T-cell (primary cell): ENCODE measurements at regions not wholly inside any gene's neighbourhood (a gene's known extent, or its start where the extent isn't known, plus 50 kb on each side); places are given as distances from the start of the nearest gene placed in this dataset.

Source experiments
- ATAC-seq, 4 experiments: fragments of 200-7000 bp in 3 of 4; fragments of 150-1000 bp in 1 of 4; cut with Tn5 transposase; replicated peaks in 1 of 4; 1 replicate in 3 of 4; 2 replicates in 1 of 4; pipeline ENCODE4 v1.10.0; 2021; ENCODE audit warnings: moderate library complexity in 3 of 4, mild to moderate bottlenecking in 2 of 4, moderate number of reproducible peaks in 1 of 4
- CTCF ChIA-PET, 2 donors: fragments of 300-600 bp; sonication (Branson Sonifier 250); formaldehyde crosslinking; loops; one replicate each; lab custom pipeline; 2022; ENCODE audit warnings: antibody characterized with exemption in 2 of 2; lab: Charles Lee
- POLR2A ChIA-PET, 2 donors: fragments of 300-600 bp; sonication (Branson Sonifier 250); formaldehyde crosslinking; loops; one replicate each; lab custom pipeline; 2022; ENCODE audit warnings: antibody characterized with exemption in 2 of 2; lab: Charles Lee
- DNase-seq, 35 experiments: peaks; one replicate each; pipeline versions ENCODE4 v3.0.0 to v3.0.0-alpha.2; 2013 to 2023
- H3K27ac ChIP-seq: one replicate; pipeline ENCODE4 v1.5.1; 2013; ENCODE audit warnings: low read length
- H3K27me3 ChIP-seq, 2 experiments: replicated peaks in 1 of 2; 1 replicate in 1 of 2; 2 replicates in 1 of 2; pipeline versions ENCODE4 v1.6.1 to v1.7.0; 2013; ENCODE audit warnings: low read length in 1 of 2, mixed read lengths in 1 of 2; ENCODE audit not compliant: control insufficient read depth in 2 of 2, insufficient read depth in 2 of 2; ENCODE audit errors: extremely low read depth in 1 of 2
- H3K36me3 ChIP-seq, 2 donors: 1 replicate in 1 of 2; 2 replicates in 1 of 2; pipeline versions ENCODE4 v1.6.1 to v1.7.0; 2013; ENCODE audit warnings: low read length in 1 of 2; ENCODE audit not compliant: control insufficient read depth in 2 of 2, insufficient read depth in 1 of 2; ENCODE audit errors: extremely low read depth in 1 of 2
- H3K4me1 ChIP-seq, 2 experiments: 1 replicate in 1 of 2; 2 replicates in 1 of 2; pipeline versions ENCODE4 v1.6.1 to v1.7.0; 2013; ENCODE audit warnings: low read length in 2 of 2, mixed read lengths in 1 of 2; ENCODE audit not compliant: insufficient read depth in 2 of 2, control insufficient read depth in 1 of 2; ENCODE audit errors: extremely low read depth in 1 of 2
- H3K4me3 ChIP-seq, 2 donors: 1 replicate in 1 of 2; 2 replicates in 1 of 2; pipeline versions ENCODE4 v1.5.1 to v1.7.0; 2013; ENCODE audit warnings: mild to moderate bottlenecking in 2 of 2, low read length in 1 of 2, moderate library complexity in 1 of 2; ENCODE audit not compliant: control insufficient read depth in 1 of 2; ENCODE audit errors: extremely low read depth in 1 of 2
- H3K9me3 ChIP-seq: 2 replicates; pipeline ENCODE4 v1.7.0; 2013
- H3K27ac Mint-ChIP-seq, 2 donors: one replicate each; pipeline ENCODE4 v1.8.0; 2020 to 2021; ENCODE audit warnings: mild to moderate bottlenecking in 2 of 2, mixed read lengths in 2 of 2
- H3K27me3 Mint-ChIP-seq, 2 donors: one replicate each; pipeline ENCODE4 v1.8.0; 2021 to 2022; ENCODE audit warnings: mixed read lengths in 2 of 2
- H3K36me3 Mint-ChIP-seq: one replicate; pipeline ENCODE4 v1.8.0; 2021; ENCODE audit warnings: mixed read lengths
- H3K4me1 Mint-ChIP-seq, 3 donors: one replicate each; pipeline ENCODE4 v1.8.0; 2020 to 2022; ENCODE audit warnings: mixed read lengths in 3 of 3, mild to moderate bottlenecking in 1 of 3
- H3K4me3 Mint-ChIP-seq, 3 donors: one replicate each; pipeline ENCODE4 v1.8.0; 2020 to 2022; ENCODE audit warnings: mild to moderate bottlenecking in 3 of 3, mixed read lengths in 3 of 3, moderate library complexity in 3 of 3
- H3K9me3 Mint-ChIP-seq, 3 donors: one replicate each; pipeline ENCODE4 v1.8.0; 2020 to 2022; ENCODE audit warnings: mixed read lengths in 3 of 3
- WGBS: methylation state at CpG from one replicate; pipeline ENCODE4 v1.1.5; 2013; ENCODE audit warnings: missing lambda C conversion rate; ENCODE audit not compliant: insufficient coverage; 5-methylcytosine and 5-hydroxymethylcytosine counted together

DNA sequence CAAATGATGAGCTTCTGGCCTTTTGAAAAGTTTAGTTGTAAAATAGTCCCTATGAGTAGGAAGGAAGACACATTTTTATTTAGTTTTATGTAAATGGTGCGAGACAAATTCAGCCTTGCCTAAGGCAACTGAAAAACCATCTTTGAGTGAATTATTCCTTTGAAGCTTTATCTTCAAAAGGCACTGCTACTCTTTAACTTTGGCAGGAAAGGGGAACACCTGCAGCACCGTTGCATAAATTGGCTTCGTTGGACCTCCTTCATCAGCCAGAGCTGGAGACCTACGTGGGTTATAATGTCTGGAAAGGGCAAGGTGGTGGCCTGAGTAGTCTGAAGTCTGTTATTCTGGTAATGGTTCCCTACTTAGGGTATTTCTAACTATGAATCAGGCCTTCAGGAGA is 373.5 kb downstream of the KCNJ2 start:
- Histone ChIP-seq H3K27ac (no peak overlapping the region), H3K4me3 (no peak overlapping the region), H3K36me3 (no peaks in the 10 kb centered on the region), H3K9me3 (no peaks in the 10 kb centered on the region), H3K27me3 (no peaks in the 10 kb centered on the region), H3K4me1 (no peaks in the 10 kb centered on the region)
- H3K4me3 Mint-ChIP-seq, result no peak overlapping the region
- no peaks in the 10 kb centered on the region for H3K4me1 Mint-ChIP-seq
- H3K27me3 Mint-ChIP-seq, result no peaks in the 10 kb centered on the region
- ChIA-PET POLR2A (no interaction called here), CTCF (no interaction called here)
- DNase-seq (no peak), ATAC-seq (no peak)
- H3K36me3 Mint-ChIP-seq, result no peaks in the 10 kb centered on the region
- H3K27ac Mint-ChIP-seq, result no peak overlapping the region
- H3K9me3 Mint-ChIP-seq, result peaks cover 0 to 4% (median 0%) of the 10 kb centered on the region in 3 donors
- WGBS, result 27% methylated on average over 3 of the region's 4 CpGs

DNA sequence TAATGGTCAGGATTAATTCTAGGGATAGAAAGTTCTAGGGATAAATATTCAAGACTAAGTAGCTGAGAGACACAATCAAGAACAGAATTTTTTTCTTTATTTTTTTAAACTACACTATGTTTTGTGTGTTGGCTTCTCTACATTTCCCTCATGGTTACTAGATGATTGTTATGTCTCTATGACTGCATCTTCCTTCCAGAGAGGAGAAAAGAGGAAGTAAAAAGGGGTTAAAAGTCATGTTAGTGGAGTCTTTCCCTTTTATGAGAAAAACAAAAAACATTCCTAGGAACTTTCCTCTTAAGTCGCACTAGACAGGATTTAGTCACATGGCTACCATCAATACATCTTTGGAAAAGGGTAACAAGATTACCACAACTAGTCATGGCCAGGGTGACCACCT is 375.0 kb downstream of the KCNJ2 start:
- ChIA-PET CTCF (no interaction called here), POLR2A (no interaction called here)
- no CpG with 5 or more reads among the region's 1 CpG for WGBS
- ATAC-seq (no peak), DNase-seq (no peak)
- Mint-ChIP-seq H3K36me3 (no peaks in the 10 kb centered on the region), H3K9me3 (peaks cover 0 to 4% (median 0%) of the 10 kb centered on the region in 3 donors), H3K27me3 (no peaks in the 10 kb centered on the region), H3K27ac (no peak overlapping the region), H3K4me1 (no peaks in the 10 kb centered on the region), H3K4me3 (no peak overlapping the region)
- H3K36me3 ChIP-seq, result no peaks in the 10 kb centered on the region
- H3K27me3 ChIP-seq, result no peaks in the 10 kb centered on the region
- no peaks in the 10 kb centered on the region for H3K9me3 ChIP-seq
- no peaks in the 10 kb centered on the region for H3K4me1 ChIP-seq
- H3K4me3 ChIP-seq, result no peak overlapping the region
- H3K27ac ChIP-seq, result no peak overlapping the region

DNA sequence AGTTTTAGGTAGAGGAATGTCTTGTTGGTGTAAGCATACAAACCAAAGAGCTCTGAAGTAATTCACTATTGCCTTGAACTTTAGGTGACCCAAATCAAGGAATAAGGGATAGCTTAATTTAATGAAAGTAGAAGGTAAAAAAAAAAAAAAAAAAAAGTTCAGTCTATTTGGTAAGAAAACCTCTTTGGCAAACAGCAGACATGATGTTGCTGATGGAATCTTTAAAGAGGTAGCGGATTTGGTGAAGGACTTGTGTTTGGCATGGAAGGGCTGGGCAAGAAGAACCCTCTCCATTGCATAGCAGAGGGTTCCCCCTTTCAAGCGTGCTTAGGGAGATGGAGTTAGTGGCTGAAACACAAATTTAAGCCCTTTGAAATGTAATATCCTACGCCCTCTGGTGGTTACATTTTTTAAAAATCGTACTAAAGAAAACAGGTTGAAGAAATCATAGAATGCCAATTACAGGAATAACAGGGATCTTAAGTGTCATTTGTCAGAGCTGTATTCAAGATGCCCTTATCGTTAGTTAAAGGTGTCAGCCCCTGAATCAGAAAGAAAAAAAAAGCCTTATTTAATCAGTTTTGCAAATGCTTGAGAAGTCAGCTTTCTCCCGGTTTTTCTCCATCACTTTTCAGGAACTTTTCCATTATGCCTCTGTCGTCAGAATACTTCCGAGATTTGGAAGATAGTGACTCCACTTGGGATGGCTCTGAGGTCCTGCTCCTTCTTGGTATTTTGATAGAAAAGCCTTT is 383.1 kb downstream of the KCNJ2 start:
- POLR2A ChIA-PET, result no interaction called here
- 83% methylated on average over 1 of the region's 8 CpGs for WGBS
- ATAC-seq, result no peak

GRCh38 chr17:70552982-70553334 is 383.6 kb downstream of the KCNJ2 start:
- Mint-ChIP-seq H3K27ac (no peak overlapping the region), H3K36me3 (no peaks in the 10 kb centered on the region), H3K27me3 (peaks cover 0 to 3% of the 10 kb centered on the region in 2 donors), H3K9me3 (no peaks in the 10 kb centered on the region), H3K4me1 (no peaks in the 10 kb centered on the region), H3K4me3 (no peak overlapping the region)
- no peaks in the 10 kb centered on the region for H3K4me1 ChIP-seq
- H3K36me3 ChIP-seq, result no peaks in the 10 kb centered on the region
- H3K27ac ChIP-seq, result no peak overlapping the region
- no peaks in the 10 kb centered on the region for H3K9me3 ChIP-seq
- no peaks in the 10 kb centered on the region for H3K27me3 ChIP-seq
- no peak overlapping the region for H3K4me3 ChIP-seq
- no peak for ATAC-seq
- ChIA-PET POLR2A (no interaction called here), CTCF (interaction anchor here in 1 of 2 donors (0.6 kb wide), 1 partner anchor 449 kb away, joined by 5 read pairs; no protein-coding TSS in a partner anchor)
- DNase-seq, result no peak

More for the DNA sequence above, 383.1 kb downstream of the KCNJ2 start:
- Mint-ChIP-seq H3K27ac (no peak overlapping the region), H3K36me3 (no peaks in the 10 kb centered on the region), H3K4me3 (no peak overlapping the region), H3K4me1 (no peaks in the 10 kb centered on the region), H3K9me3 (no peaks in the 10 kb centered on the region), H3K27me3 (peaks cover 0 to 1% of the 10 kb centered on the region in 2 donors)
- peak in 1 of 35 experiments; percentile 14 for DNase-seq
- H3K36me3 ChIP-seq, result no peaks in the 10 kb centered on the region
- no peaks in the 10 kb centered on the region for H3K9me3 ChIP-seq
- no peaks in the 10 kb centered on the region for H3K27me3 ChIP-seq
- H3K4me3 ChIP-seq, result no peak overlapping the region
- no peaks in the 10 kb centered on the region for H3K4me1 ChIP-seq
- CTCF ChIA-PET, result interaction anchor here (0.5 to 0.9 kb wide), 6 partner anchors 9 to 1196 kb away, joined by 3 to 6 read pairs (median 4); no protein-coding TSS in a partner anchor
- H3K27ac ChIP-seq, result no peak overlapping the region

GRCh38 chr17:70555723-70556122 is 386.4 kb downstream of the KCNJ2 start:
- DNase-seq (no peak), ATAC-seq (no peak)
- Mint-ChIP-seq H3K36me3 (no peaks in the 10 kb centered on the region), H3K9me3 (no peaks in the 10 kb centered on the region), H3K27me3 (peaks cover 0 to 5% of the 10 kb centered on the region in 2 donors), H3K4me1 (no peaks in the 10 kb centered on the region), H3K4me3 (no peak overlapping the region), H3K27ac (no peak overlapping the region)
- Histone ChIP-seq H3K27me3 (no peaks in the 10 kb centered on the region), H3K27ac (no peak overlapping the region), H3K4me3 (no peak overlapping the region), H3K9me3 (no peaks in the 10 kb centered on the region), H3K4me1 (no peaks in the 10 kb centered on the region), H3K36me3 (no peaks in the 10 kb centered on the region)
- ChIA-PET POLR2A (no interaction called here), CTCF (interaction anchor here in 1 of 2 donors (0.7 kb wide), 1 partner anchor 29 kb away, joined by 3 read pairs; no protein-coding TSS in a partner anchor)

DNA sequence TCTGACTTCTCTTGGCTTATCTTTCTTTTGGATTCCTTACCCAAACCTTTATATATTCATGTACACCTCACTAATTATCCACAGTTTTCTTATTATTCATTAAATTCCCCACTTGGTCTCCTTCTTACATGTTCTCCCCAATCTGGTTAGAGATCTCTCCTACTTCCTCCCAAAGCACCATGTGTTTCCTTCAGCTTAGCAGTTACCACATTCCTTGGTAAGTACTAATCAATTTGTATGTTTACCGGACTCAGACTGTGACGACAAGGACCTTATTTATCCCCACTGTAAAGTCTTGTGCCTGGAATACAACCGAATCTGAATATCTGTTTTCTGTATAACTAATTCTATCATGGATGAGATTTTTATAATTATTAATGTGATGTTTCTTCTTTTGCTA is 389.5 kb downstream of the KCNJ2 start:
- H3K4me1 ChIP-seq, result no peaks in the 10 kb centered on the region
- ATAC-seq (no peak), DNase-seq (no peak)
- no peaks in the 10 kb centered on the region for H3K36me3 ChIP-seq
- H3K27ac ChIP-seq, result no peak overlapping the region
- Mint-ChIP-seq H3K27ac (no peak overlapping the region), H3K4me1 (no peaks in the 10 kb centered on the region), H3K9me3 (no peaks in the 10 kb centered on the region), H3K27me3 (peaks cover 0 to 5% of the 10 kb centered on the region in 2 donors), H3K36me3 (no peaks in the 10 kb centered on the region), H3K4me3 (no peak overlapping the region)
- ChIA-PET CTCF (no interaction called here), POLR2A (no interaction called here)
- H3K9me3 ChIP-seq, result no peaks in the 10 kb centered on the region
- H3K27me3 ChIP-seq, result no peaks in the 10 kb centered on the region
- WGBS, result no CpG with 5 or more reads among the region's 3 CpGs
- H3K4me3 ChIP-seq, result no peak overlapping the region
